HL-60 (cell line): ENCODE measurements at regions not wholly inside any gene's neighbourhood (a gene's known extent, or its start where the extent isn't known, plus 50 kb on each side); places are given as distances from the start of the nearest gene placed in this dataset.
"Not testable (repeated sequence)": the region's sequence is repeated elsewhere in the genome, so short reads cannot be mapped to it uniquely, and the experiment has no call there.

Source experiments
- POLR2AphosphoS5 ChIP-seq: IDR thresholded peaks from 2 replicates; pipeline ENCODE4 v1.6.1; 2012; ENCODE audit warnings: low read depth
- TF ChIP-seq, protein P1 (sequence below): IDR thresholded peaks from one replicate; pipeline ENCODE4 v1.5.1; 2011; ENCODE audit warnings: low read length, control low read depth, inconsistent platforms; ENCODE audit not compliant: insufficient read depth
- TF ChIP-seq, protein P2 (sequence below): IDR thresholded peaks from 2 replicates; pipeline ENCODE4 v1.6.1; 2012; ENCODE audit warnings: low read depth; ENCODE audit not compliant: insufficient replicate concordance

DNA sequence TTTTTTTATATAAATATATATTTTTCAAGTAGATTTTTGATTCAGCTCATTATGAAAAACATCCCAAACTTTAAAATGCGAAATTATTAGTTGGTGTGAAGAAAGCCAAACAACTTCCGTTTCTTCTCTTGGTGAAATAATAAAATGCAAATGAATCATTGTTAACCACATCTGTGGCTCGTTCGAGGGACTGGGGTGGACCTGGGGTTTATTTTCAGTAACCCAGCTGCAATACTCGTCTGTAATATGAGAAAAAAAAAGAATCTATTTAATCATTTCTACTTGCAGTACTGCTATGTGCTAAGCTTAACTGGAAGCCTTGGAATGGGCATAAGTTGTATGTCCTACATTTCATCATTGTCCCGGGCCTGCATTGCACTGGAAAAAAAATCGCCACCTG, 158.1 kb downstream of the CDRT15L2 start:
- TF ChIP-seq POLR2AphosphoS5: not testable (repeated sequence)
- TF ChIP-seq, protein P1, sequence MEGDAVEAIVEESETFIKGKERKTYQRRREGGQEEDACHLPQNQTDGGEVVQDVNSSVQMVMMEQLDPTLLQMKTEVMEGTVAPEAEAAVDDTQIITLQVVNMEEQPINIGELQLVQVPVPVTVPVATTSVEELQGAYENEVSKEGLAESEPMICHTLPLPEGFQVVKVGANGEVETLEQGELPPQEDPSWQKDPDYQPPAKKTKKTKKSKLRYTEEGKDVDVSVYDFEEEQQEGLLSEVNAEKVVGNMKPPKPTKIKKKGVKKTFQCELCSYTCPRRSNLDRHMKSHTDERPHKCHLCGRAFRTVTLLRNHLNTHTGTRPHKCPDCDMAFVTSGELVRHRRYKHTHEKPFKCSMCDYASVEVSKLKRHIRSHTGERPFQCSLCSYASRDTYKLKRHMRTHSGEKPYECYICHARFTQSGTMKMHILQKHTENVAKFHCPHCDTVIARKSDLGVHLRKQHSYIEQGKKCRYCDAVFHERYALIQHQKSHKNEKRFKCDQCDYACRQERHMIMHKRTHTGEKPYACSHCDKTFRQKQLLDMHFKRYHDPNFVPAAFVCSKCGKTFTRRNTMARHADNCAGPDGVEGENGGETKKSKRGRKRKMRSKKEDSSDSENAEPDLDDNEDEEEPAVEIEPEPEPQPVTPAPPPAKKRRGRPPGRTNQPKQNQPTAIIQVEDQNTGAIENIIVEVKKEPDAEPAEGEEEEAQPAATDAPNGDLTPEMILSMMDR: not testable (repeated sequence)
- TF ChIP-seq, protein P2, sequence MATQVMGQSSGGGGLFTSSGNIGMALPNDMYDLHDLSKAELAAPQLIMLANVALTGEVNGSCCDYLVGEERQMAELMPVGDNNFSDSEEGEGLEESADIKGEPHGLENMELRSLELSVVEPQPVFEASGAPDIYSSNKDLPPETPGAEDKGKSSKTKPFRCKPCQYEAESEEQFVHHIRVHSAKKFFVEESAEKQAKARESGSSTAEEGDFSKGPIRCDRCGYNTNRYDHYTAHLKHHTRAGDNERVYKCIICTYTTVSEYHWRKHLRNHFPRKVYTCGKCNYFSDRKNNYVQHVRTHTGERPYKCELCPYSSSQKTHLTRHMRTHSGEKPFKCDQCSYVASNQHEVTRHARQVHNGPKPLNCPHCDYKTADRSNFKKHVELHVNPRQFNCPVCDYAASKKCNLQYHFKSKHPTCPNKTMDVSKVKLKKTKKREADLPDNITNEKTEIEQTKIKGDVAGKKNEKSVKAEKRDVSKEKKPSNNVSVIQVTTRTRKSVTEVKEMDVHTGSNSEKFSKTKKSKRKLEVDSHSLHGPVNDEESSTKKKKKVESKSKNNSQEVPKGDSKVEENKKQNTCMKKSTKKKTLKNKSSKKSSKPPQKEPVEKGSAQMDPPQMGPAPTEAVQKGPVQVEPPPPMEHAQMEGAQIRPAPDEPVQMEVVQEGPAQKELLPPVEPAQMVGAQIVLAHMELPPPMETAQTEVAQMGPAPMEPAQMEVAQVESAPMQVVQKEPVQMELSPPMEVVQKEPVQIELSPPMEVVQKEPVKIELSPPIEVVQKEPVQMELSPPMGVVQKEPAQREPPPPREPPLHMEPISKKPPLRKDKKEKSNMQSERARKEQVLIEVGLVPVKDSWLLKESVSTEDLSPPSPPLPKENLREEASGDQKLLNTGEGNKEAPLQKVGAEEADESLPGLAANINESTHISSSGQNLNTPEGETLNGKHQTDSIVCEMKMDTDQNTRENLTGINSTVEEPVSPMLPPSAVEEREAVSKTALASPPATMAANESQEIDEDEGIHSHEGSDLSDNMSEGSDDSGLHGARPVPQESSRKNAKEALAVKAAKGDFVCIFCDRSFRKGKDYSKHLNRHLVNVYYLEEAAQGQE: not testable (repeated sequence)
